OCI-LY3 (cell line): ENCODE measurements at regions not wholly inside any gene's neighbourhood (a gene's known extent, or its start where the extent isn't known, plus 50 kb on each side); places are given as distances from the start of the nearest gene placed in this dataset.

Source experiments
- EZH2phosphoT487 ChIP-seq: fragments of 200-600 bp; shearing (Covaris generic); IDR thresholded peaks from 2 replicates; pipeline ENCODE4 v1.6.1; 2018; ENCODE audit warnings: antibody characterized with exemption, mixed run types, low read depth
- TF ChIP-seq, protein P1 (sequence below): fragments of 200-600, 300-600 bp; sonication (generic); IDR thresholded peaks from 2 replicates; pipeline ENCODE4 v1.5.1; 2014; ENCODE audit warnings: antibody characterized with exemption, low read length, low read depth

DNA sequence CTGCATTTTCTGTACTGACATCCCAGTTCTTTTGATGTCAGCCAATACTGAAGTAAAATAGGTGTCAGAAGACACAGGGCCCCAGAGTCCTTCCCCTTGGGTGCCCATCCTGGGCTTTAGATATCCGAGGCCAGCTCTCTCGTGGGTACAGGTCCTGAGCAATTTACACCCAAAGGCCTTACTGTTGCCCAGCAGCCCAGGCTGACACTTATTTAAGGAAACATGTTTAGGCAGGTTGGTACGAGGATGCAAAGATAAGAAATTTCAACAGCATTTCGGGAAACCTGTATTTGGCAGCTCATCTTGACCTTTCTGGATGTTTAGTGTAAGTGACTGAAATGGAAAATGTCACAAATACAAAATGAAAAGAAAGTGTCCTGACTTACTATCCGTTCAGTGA lies 130.0 kb upstream of the IL12A start:
- TF ChIP-seq, protein P1, sequence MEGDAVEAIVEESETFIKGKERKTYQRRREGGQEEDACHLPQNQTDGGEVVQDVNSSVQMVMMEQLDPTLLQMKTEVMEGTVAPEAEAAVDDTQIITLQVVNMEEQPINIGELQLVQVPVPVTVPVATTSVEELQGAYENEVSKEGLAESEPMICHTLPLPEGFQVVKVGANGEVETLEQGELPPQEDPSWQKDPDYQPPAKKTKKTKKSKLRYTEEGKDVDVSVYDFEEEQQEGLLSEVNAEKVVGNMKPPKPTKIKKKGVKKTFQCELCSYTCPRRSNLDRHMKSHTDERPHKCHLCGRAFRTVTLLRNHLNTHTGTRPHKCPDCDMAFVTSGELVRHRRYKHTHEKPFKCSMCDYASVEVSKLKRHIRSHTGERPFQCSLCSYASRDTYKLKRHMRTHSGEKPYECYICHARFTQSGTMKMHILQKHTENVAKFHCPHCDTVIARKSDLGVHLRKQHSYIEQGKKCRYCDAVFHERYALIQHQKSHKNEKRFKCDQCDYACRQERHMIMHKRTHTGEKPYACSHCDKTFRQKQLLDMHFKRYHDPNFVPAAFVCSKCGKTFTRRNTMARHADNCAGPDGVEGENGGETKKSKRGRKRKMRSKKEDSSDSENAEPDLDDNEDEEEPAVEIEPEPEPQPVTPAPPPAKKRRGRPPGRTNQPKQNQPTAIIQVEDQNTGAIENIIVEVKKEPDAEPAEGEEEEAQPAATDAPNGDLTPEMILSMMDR = no peak
- no peak for TF ChIP-seq EZH2phosphoT487
